ENCODE measurements at regions not wholly inside any gene's neighbourhood (a gene's known extent, or its start where the extent isn't known, plus 50 kb on each side); places are given as distances from the start of the nearest gene placed in this dataset.

DNA sequence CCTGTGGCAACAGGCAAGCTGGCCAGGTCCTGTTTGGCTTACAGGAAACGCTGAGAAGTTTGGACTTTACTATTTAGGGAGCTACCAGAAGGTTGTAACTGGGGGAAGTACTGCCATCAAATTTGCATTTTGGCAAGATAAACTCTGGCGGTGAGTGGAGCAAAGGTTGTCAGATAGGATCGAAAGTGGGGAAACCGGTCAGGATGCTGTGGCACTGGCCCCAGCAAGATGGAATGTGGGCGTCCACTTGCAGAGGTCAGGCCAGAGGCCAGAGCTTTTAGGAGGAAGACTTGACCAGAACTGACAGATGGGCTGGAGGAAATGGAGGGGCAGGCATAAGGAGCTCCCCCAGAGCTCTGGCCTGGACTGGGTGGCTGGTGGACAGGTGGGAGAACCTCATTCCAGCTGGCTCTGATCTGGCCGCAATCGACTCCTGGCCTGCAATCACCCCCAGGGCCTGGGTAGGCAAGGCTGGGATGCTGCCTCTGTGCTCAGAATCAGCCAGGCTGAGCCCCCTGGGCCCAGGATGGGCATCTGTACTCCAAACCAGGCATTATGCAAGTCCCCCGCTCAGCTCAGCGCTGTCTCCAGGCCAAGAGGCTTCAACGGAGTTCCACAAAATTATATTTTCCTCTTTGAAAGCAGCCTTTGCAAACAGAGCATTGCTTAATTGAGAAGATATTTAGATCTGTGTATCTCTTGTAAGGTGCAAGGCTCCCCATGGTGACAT lies 178.3 kb upstream of the NECTIN1 start:
- no peak for TF ChIP-seq MXI1 (conservative IDR thresholded peaks at IDR 0.05; ENCODE audit: poor library complexity, severe bottlenecking)
- no peak for TF ChIP-seq RAD21 (conservative IDR thresholded peaks at IDR 0.05)
